ENCODE measurements at regions not wholly inside any gene's neighbourhood (a gene's known extent, or its start where the extent isn't known, plus 50 kb on each side); places are given as distances from the start of the nearest gene placed in this dataset.

GRCh38 chr6:74976026-74976425 lies 229.8 kb downstream of the COL12A1 start:
- H3K4me1 ChIP-seq = peaks cover 0 to 10% (median 0%) of the 10 kb centered on the region in 4 donors
- no peaks in the 10 kb centered on the region for H3K36me3 ChIP-seq
- H3K27me3 ChIP-seq = no peaks in the 10 kb centered on the region
- no peak for DNase-seq
- TF ChIP-seq, protein P1, sequence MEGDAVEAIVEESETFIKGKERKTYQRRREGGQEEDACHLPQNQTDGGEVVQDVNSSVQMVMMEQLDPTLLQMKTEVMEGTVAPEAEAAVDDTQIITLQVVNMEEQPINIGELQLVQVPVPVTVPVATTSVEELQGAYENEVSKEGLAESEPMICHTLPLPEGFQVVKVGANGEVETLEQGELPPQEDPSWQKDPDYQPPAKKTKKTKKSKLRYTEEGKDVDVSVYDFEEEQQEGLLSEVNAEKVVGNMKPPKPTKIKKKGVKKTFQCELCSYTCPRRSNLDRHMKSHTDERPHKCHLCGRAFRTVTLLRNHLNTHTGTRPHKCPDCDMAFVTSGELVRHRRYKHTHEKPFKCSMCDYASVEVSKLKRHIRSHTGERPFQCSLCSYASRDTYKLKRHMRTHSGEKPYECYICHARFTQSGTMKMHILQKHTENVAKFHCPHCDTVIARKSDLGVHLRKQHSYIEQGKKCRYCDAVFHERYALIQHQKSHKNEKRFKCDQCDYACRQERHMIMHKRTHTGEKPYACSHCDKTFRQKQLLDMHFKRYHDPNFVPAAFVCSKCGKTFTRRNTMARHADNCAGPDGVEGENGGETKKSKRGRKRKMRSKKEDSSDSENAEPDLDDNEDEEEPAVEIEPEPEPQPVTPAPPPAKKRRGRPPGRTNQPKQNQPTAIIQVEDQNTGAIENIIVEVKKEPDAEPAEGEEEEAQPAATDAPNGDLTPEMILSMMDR (IDR thresholded peaks at IDR 0.05) = no peak
- TF ChIP-seq POLR2AphosphoS5 (IDR thresholded peaks at IDR 0.05) = no peak
- TF ChIP-seq EP300 (IDR thresholded peaks at IDR 0.05) = no peak
- no peak for TF ChIP-seq POLR2A (IDR thresholded peaks at IDR 0.05)
- H3K27ac ChIP-seq = no peak overlapping the region
- H3K9me3 ChIP-seq = no peaks in the 10 kb centered on the region
- intact Hi-C loops (cut with DNase I; ENCODE audit: low total_unique reads) = no loop called here
- H3K4me3 ChIP-seq = no peak overlapping the region

DNA sequence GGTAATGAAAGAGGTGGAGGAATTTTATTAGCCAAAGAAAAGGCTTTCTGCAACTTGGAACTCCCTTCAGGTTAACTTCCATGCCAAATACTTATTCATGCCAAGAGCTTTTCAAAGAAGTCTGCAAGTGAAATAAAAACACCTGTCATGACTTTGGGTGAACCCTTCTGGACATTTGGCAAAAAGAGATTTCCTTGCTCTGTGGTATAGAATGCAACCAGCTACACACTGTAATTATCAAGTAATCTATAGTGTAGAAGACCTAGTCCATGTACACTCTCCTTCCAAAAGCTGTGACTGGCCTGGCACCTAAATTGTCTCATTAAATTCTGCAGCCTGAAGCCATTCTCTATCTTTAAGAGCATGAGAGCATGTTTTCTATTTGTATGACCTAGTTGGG lies 232.3 kb downstream of the COL12A1 start:
- TF ChIP-seq POLR2AphosphoS5 (IDR thresholded peaks at IDR 0.05) (no peak), EP300 (IDR thresholded peaks at IDR 0.05) (no peak), POLR2A (IDR thresholded peaks at IDR 0.05) (no peak)
- TF ChIP-seq, protein P1 (IDR thresholded peaks at IDR 0.05) = no peak
- no peaks in the 10 kb centered on the region for H3K9me3 ChIP-seq
- no peak for DNase-seq
- H3K27ac ChIP-seq = no peak overlapping the region
- no peak overlapping the region for H3K4me3 ChIP-seq
- H3K36me3 ChIP-seq = no peaks in the 10 kb centered on the region
- no peaks in the 10 kb centered on the region for H3K27me3 ChIP-seq
- intact Hi-C loops (cut with DNase I; ENCODE audit: low total_unique reads) = no loop called here
- H3K4me1 ChIP-seq = peaks cover 0 to 16% (median 0%) of the 10 kb centered on the region in 4 donors

GRCh38 chr6:74971633-74972032 lies 234.2 kb downstream of the COL12A1 start:
- TF ChIP-seq EP300 (IDR thresholded peaks at IDR 0.05) (no peak), POLR2A (IDR thresholded peaks at IDR 0.05) (no peak), POLR2AphosphoS5 (IDR thresholded peaks at IDR 0.05) (no peak)
- TF ChIP-seq, protein P1 (IDR thresholded peaks at IDR 0.05) = no peak
- H3K36me3 ChIP-seq = no peaks in the 10 kb centered on the region
- H3K9me3 ChIP-seq = no peaks in the 10 kb centered on the region
- H3K4me3 ChIP-seq = no peak overlapping the region
- H3K27ac ChIP-seq = no peak overlapping the region
- no peak for DNase-seq
- intact Hi-C loops (cut with DNase I; ENCODE audit: low total_unique reads) = no loop called here
- no peaks in the 10 kb centered on the region for H3K27me3 ChIP-seq
- peaks cover 0 to 16% (median 0%) of the 10 kb centered on the region in 4 donors for H3K4me1 ChIP-seq

DNA sequence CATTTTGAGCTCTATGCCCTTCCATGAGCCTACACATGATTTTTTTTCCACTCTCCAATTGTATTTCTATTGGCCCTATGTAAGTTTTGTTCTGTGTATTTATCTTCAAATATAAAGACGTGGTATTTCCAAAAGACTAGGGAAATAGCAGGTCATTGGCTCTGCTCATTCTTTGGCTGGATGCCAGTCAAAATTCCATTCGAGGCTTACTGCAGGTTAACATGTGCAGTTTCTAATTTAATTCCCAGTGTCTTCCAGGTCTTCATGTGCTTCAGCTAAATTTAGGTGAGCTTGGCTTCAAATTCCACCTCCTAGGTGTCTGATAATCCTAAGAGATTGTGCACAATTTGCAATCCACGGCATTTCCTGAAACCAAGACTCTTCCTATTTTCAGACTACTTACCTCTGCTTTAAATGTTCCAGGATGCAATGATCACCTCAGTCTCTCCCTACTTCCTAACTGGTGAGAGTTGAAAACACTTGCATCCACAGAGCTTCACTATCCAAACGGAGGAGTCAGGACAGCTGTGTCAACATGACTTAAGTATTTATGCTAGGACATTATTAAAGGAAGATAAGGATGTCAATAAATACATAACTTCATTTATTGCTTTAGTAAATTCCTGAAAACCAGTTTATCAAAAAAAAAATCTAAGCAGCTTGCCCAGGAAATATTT lies 236.1 kb downstream of the COL12A1 start:
- TF ChIP-seq POLR2A (IDR thresholded peaks at IDR 0.05) = no peak
- TF ChIP-seq POLR2AphosphoS5 (IDR thresholded peaks at IDR 0.05) = no peak
- TF ChIP-seq EP300 (IDR thresholded peaks at IDR 0.05) = no peak
- TF ChIP-seq, protein P1 (IDR thresholded peaks at IDR 0.05) = no peak
- H3K36me3 ChIP-seq = no peaks in the 10 kb centered on the region
- DNase-seq = no peak
- intact Hi-C loops (cut with DNase I; ENCODE audit: low total_unique reads) = no loop called here
- peaks cover 0 to 16% (median 0%) of the 10 kb centered on the region in 4 donors for H3K4me1 ChIP-seq
- H3K27ac ChIP-seq = no peak overlapping the region
- H3K9me3 ChIP-seq = peaks cover 0 to 15% (median 6%) of the 10 kb centered on the region in 4 donors
- no peak overlapping the region for H3K4me3 ChIP-seq
- WGBS, 5 donors = 28 to 42% (median 40%) methylated on average over 4 of the region's 4 CpGs
- no peaks in the 10 kb centered on the region for H3K27me3 ChIP-seq

Measured in stomach (tissue), 8 donors.